Right renal cortex interstitium (tissue), 3 donors: ENCODE measurements at regions not wholly inside any gene's neighbourhood (a gene's known extent, or its start where the extent isn't known, plus 50 kb on each side); places are given as distances from the start of the nearest gene placed in this dataset.

Source experiments
- DNase-seq, 3 donors: peaks; one replicate each; pipeline ENCODE4 v3.0.0-alpha.2; 2013; ENCODE audit warnings: low read depth in 3 of 3, low spot score in 2 of 3

DNA sequence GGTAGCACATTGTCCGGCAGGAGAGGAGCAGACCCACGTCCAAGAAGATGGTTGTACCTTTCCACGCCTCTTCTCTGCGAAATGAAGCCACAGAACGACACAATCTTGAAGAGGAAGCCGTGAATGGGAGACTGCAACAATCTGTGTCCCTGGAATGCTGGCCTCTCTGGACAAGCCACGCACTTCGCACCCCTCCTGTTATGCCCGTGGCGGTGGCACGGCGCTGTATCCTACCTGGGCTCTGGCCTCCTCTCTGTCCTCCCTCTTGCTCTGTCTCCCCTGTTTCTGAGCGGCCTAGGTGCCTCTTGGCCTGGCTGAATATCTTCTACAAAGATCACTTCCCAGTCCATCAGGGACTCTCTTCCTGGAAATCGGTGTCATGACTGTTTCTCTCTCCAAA is 717.8 kb downstream of the KCNJ18 start:
- no peak for DNase-seq

DNA sequence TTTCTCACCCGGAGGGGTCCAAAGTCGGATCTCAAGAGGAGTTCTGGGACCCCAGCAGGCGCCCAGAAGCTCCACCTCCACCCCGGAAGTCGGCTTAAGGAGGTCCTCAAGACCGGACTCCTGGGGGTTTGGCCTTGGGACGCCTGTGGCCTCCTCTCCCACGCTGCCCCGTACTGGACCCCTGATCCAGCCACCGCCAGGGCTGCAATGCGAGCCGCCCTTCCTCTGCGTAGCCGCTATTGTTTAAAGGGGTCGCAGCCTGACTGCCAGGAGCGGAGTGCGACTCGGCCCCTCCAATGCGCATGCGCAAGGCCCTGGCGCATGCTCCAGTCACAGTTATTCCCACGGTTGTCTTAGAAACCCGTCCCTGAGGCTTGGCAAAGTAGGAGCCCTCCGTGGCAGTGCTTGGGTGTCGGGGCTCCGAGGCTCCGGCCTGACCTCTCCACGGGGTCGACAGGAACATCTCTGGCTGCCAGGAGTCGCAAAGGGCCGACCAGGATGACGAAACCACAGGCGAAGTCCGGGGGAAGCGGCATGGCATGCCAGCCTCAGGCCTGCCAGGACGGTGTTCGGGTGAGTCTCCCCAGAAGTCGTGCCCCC is 719.0 kb downstream of the KCNJ18 start:
- DNase-seq = no peak

DNA sequence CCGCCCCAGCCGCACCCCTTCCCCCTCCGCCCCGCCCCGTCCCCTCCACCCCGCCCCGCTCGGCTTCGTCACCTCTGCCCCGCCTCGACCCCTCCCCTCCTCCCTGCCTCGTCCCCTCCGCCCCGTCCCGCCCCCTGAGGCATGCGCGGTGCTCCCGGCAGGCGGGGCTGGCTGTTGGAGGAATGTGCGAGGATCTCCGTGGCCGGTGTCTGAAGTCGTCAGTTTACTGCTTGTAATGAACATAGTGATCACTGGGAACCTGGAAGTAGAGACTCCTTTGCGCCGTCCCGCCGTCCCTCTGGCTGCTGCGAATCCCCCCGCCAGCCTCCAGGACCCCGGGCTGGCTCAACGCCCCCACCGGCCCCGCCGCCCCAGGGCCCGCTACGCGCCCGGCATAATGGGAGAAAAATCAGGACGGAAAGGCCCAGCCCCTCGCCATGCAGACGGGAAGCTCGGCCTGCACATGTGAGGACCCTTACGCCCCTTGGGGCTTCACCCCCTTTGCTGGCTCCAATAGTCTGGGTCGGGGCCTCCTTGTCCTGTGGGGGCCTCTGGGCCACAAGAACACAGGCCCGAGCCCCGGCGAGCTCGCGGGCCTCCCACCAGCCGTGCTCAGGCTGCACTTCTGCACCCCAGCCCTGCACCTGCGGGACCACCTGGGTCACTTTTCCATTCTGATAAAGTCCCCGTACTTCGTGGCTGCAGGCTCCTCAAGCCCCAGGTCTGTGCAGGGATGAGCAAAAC is 743.1 kb downstream of the KCNJ18 start:
- no peak for DNase-seq

DNA sequence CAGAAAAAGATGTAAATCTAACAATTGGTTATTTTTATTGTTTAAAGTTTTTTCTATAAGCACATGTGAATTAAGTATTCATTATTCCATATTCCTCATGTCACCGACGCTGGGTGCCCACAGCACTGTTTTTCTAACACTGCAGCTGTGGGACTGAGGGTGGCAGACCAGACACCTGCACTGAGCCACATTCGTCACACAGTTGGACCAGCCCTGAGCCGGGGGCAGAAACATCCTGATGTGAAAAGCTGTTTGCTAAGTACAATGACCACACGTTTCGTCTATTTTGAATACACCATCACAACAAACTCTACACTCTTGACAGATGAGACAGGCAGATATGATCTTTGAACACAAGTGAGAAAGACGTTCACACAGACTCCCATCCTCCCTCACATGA is 749.5 kb downstream of the KCNJ18 start:
- no peak for DNase-seq

DNA sequence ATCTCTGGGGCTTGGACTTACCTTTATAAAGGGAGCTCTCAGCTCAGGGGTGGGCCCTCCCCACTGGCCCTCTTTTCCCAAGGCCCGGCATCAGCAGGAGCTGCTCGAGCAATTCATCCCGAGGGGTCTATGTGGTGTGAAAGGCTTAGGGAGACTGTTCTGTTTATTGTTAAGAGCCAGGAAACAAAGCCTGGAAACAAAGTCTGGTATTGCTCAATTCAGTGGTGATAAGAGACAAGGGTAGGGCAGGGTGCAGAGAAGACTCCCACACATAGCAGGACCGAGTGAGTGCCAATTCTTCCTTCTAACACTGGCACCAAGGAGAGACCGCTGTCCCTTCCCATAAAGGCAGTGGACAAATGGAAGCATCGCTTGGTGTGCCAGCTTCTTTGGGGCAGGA is 750.7 kb downstream of the KCNJ18 start:
- no peak for DNase-seq

DNA sequence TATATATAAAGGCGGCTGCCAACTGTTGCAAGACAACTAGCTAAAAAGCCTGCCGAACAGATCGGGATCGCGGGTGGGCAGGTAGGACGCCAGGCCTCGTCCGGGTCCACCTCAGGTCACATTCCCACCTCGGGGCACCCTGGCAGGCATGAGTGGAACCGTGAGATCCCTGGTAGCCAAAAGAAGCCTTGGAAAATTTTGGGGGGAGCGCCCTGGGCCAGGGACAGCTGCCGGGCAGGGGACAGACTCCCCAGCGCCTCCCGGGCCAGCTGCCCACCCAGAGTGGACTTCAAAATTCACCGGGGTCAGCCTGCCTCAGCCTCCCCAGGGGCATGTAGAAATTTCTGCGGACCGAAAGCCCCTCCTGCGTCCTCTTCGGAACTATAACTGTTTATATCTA is 760.9 kb downstream of the KCNJ18 start:
- DNase-seq = no peak

DNA sequence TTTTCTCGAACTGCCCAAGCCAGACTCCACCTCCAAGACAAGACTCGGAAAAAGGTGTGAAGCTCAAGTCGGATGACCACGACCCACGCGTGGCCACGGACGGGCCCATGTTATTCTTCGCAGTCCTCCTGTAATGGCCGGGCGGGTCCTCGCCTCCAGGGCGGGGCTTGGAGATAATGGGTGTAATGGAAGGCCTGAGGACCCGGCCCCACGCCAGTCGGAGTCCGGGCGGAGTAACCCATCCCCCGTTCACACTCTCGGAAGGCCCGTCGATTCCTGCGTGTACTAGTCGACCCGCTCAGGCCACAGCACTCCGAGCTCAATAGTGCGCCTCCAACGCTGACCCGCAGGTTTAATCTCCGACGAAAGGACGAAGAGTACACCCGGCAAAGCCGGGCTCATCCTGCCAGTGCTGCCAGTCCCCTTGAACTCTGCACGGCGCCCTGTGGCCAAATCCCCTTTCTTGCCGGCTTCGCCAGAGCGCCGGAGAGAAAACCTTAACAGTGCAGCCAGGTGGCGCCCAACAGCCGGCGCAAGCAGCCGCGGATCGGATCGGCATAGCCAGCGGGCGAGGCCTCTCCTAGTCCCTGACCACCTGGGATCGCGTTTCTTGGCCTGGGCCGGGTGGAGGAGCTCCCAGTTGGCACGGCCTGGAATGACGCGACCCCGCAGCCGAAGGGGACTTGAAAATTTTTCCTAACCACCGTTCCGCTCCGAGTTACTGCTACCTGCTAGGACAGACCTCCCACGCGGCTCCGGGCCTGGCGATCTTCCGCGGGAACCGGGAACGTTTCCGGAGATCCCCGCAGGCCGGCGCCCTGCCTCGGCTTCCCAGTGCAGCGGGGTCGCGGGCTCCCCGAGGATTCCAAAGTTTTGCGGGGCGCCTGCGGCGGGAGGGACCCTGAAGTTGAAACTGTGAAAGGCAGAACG is 762.0 kb downstream of the KCNJ18 start:
- DNase-seq = no peak

DNA sequence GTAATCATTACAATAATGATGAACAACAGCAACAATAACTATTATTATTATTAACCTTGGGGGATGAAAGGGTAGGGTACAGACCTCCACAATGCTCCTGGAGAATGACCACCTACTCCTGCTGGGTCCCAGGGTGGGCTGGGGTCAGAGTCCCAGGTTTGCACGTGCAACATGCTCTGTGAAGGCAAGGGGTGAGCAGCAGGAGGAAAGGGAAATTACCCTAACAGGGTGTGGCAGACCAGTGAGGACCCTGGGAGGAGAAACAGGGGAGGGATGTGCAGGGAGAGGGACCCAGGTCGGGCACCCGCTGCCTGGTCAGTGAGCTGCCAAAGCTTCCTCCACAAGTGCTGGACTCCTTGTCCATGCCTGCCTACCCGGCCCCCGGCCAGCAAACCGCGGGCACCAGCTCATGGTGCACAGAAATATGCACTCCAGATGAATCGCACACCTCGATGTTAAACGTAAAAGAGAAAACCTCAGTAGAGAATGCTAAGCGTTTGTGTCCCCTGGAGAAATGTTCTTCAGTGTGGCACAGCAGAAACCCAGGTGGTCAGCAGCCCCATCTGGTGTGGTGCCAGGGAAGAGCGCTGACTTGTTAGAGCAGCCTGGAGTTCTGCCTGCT is 767.1 kb downstream of the KCNJ18 start:
- no peak for DNase-seq

DNA sequence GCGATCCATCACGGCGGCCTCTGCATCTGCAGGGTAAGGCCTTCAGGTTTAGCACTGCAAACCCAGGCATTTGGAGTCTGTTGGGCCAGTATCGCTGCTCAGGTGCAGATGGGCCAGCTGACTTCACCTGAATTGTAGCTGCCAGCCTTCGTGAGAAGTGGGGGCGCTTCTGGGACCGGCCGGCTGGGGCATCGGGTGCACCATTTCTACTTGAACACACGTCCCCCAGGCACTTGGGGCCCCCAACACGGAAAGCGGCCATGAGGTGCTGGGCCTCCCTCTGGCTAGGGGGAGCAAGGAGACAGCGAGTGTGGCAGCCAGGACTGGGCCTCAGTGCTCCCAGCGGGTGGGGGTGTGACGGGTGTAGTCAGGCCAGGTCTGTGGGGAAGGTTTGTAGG is 767.6 kb downstream of the KCNJ18 start:
- no peak for DNase-seq

DNA sequence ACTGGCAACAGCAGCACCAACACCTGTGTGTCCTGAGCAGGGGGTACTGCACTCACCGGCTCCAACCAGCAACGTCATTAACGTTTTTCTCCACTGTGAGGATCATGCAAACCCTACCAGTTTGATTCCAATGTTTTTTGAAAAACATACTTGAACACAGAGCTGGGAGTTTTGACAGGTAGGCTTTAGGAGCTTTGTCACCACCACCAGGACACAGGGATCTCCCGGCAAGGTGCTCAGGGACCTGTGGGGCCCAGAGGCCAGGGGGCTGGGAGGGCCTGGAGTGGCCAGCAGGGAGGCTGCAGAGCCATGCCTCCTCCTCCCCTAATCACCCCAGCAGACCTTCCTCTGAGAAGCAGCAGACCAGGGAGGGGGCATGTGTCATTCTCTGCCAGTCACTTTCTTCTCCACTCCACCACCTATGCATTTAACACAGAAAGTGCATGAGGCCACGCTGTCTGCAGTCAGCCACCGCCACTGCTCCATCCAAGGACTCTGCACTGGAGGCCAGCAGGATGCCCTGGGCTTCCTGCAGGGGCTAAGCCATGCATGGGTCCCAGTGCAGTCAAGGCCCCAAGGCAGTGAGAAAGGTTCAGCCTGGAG is 768.2 kb downstream of the KCNJ18 start:
- no peak for DNase-seq

DNA sequence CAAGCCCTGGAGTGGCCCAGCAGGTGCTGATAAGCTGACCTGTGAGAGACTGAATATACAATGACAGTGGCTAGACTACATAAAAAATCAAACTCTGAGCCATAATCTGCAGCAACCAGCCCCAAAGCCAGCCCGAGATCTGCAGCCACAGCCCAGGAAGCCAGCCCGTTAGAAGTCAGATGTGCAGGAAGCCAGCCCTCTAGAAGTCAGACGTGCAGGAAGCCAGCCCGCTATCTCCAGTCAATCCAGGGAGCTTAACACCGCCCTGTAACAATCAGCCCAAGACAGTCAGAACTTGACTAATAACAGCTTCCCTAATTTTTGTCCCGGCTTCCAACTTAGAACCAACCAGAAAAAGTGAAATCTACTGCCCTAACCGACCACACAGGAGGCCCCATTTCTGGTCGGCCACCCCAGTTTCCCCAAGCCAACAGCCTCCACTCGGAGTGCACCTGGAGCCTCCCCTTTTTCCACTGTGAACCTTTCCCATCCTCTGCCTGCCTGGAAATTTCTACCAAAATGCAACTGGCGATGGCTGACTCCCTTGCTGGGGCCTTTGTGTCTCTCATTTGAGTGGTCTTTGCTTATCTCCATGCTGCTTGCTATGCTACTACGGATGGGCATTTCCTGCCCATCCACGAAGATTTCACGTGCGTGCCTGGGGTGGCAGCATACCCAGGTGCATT is 769.3 kb downstream of the KCNJ18 start:
- no peak for DNase-seq

DNA sequence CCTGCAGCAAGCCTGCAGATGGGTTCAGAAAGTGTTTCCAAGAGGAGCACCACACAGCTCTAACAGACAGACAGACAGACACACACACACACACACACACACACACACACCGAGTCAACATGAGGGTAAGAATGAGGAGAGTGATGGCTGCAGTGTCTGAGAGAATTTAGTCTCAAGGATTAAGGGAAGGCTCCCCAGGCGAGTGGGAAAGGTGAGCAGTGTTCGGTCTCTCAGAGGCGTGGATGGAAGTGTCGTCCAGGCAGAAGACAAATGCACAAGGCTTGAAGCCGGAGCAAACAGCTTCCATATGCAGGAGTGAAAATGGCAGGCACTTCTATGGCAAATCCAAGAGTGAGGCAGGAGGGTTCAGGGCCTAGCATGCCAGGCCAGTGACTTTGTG is 770.1 kb downstream of the KCNJ18 start:
- no peak for DNase-seq

DNA sequence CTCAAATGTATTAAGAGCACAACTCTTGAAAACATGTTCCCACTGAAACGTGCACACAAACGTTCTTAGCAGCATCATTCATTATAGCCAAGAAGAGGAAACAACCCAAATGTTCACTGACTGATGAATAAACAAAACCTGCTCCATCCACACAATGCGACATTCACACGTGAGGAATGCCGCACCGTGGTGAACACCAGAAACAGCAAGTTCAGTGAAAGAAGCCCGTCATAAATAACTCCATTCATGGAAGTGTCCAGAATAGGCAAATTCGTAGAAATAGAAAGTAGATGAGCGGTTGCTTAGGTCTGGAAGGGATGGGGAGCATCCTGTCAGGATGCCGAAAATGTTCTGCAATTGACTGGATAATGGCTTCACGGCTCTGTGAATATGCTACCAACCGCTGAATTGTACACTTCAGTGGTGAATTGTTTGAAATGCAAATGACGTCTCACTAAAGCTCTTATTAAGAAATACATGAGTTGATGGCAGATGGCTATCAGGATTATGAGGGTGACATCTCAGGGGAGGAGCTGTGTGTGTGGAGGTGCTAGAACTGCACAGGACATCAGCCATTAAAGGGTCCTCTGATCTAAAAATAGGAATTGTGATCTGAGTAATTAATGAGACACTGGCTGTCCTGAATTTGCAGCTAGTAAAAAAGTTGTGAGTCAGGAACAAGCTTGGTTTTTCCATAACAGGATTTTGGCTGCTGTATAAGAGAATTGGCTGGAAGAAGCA is 771.0 kb downstream of the KCNJ18 start:
- no peak for DNase-seq

DNA sequence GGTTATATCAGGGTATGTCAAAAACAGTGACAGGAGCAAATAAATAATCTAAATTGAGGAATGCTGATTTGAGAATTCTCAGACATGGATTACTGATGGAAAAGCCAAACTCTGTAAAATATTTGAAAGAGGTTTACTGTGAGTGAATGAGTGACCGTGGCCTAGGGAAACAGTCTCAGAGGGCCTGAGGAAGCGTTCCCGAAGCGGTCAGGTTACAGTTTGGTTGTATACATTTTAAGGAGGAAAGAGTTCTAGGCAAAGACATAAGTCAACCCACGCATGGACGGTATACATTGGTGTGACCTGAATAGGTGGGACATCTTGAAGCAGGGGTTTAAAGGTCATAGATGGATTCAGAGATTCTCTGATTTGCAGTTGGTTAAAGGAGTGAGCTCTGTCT is 771.7 kb downstream of the KCNJ18 start:
- no peak for DNase-seq

DNA sequence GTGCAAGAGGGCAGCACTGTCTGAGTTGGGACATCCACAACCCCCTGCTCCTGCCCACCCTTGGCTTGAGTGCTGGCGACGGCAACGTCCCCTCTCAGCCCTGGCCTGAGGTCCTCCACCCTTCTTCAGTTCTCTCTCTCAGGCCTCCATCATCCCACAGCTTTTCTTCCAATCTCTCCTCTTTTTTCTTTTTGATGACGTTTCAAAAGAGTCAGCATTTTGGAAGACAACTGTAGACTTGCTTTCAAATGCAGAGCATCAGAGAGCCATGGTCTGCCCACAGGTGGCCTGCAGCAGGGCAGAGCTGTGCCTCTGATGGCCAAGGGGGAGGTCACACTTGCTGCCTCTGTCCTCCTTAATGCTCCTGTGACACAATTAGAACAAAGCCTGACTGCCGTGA is 775.4 kb downstream of the KCNJ18 start:
- DNase-seq = no peak

DNA sequence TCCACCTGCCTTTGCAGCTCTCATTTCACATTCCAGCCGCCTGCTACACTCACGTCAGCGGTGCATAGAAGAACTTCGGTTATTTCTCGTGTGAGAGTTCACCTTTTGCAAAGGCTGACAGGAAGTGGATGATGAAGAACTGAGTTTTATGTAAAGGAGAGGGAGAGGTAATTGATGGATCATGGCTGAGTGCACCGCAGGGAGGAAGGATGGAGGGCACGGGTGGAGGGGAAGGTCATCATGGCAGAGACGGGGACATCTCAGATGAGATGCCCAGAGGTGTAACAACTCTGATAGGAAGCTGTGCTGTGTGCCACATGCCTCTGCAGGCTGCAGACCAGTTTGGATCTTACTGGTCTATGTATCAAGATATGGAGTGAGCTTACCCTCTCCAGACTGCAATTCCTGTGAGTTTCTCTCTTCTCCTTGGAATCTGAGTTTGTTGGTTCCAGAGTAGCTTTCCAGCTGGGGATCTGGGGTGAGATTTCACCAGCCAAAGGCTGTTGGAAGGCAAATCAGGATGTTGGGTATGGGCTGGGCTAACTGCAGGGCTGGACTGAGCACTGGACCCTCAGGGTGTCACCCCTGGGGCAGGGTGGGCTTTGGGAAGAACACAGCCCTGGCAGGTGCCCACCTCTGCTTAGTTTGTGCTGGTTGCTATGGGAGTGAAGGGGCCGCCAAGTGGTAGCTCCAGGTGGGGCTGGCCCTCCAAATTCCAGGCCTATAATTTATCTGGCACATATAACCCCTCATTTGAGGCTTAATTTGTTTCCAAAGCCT is 777.0 kb downstream of the KCNJ18 start:
- DNase-seq = no peak

DNA sequence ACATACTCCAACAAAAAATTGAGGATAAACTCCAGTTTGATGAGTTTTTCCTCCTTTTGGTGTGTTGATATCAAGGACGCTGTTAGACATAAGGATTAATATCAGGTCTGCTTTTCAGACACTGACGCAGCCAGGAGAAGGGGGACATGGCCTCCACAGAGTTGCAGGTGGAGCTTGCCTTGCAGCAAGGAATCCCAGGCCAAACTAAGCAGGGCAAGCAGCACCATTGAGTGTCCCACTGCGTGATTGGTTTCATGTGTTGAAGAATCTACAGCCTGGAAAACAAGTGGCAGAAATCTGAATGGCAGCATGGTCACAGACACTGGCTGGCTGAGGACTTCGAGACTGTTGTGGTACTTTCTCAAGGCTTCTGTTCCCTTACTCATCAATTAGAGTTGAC is 777.6 kb downstream of the KCNJ18 start:
- DNase-seq = no peak

DNA sequence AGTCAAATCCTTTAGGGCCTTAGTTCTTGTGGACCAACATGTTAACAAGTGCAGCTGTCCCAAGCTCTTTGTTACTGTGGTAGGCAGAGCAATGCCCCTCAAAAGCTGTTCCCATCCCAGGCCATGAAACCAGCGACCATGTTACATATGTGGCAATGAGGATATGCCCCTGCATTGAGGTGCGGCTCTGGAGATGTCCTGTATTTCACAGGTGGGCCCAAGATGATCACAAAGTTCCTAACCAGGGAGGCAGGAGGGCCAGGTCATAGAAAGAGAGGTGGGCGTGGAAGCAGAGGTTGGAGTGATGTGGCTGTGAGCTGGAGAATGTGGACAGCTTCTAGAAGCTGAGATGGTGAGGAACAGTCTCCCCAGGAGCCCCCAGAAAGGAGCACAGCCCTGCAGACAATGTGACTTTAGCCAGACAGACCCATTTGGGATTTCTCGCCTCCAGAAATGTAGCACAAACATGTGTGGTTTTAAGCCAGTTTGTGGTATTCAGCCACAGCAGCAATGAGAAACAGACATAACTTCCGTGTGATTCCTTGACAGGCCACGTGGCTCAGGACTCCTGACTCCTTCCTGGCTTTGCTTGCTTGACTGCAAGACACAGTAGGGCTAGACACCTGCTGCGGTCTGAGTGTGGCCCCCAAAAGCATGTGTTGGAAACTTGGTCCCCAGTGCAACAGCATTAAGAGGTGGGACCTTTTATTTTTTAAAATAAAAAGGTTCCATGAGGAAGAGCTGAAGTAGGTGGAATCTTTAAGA is 778.3 kb downstream of the KCNJ18 start:
- DNase-seq = no peak
